ENCODE measurements at regions not wholly inside any gene's neighbourhood (a gene's known extent, or its start where the extent isn't known, plus 50 kb on each side); places are given as distances from the start of the nearest gene placed in this dataset.

GRCh38 chr2:226411205-226411604, 388.4 kb downstream of the IRS1 start:
- H3K9me2 ChIP-seq (ENCODE audit: insufficient read depth), result peaks cover 16% of the 10 kb centered on the region
- no peak overlapping the region for H3K4me2 ChIP-seq
- no peak overlapping the region for H3K27ac ChIP-seq (ENCODE audit: low read depth)
- H3K4me1 ChIP-seq (ENCODE audit: insufficient read depth), result peaks cover 3% of the 10 kb centered on the region; the same call in 1 of the 2 replicates
- Mint-ChIP-seq H3K27ac (no peak overlapping the region), H3K4me3 (no peak overlapping the region), H3K27me3 (ENCODE audit: insufficient read depth, low read depth, poor library complexity) (no peaks in the 10 kb centered on the region), H3K4me1 (peaks cover 5% of the 10 kb centered on the region; the same call in 2 of the 3 replicates), H3K9me3 (no peaks in the 10 kb centered on the region; the same call in 2 of the 3 replicates), H3K36me3 (ENCODE audit: low read depth) (no peaks in the 10 kb centered on the region)
- H3K36me3 ChIP-seq (ENCODE audit: insufficient read depth), result no peaks in the 10 kb centered on the region
- no peaks in the 10 kb centered on the region for H3K79me2 ChIP-seq (replicated peaks; ENCODE audit: insufficient read depth)
- DNase-seq (ENCODE audit: low spot score) (no peak), ATAC-seq (no peak)
- H3F3A ChIP-seq (replicated peaks; ENCODE audit: low read depth), result no peaks in the 10 kb centered on the region
- no peak overlapping the region for H2AFZ ChIP-seq
- TF ChIP-seq ZNF331 (CRISPR knock-in tag; IDR thresholded peaks at IDR 0.05; ENCODE audit: low read depth) (no peak), ZNF114 (CRISPR knock-in tag; IDR thresholded peaks at IDR 0.05) (no peak), CREB1 (CRISPR knock-in tag; IDR thresholded peaks at IDR 0.05; ENCODE audit: low read depth) (no peak), NANOG (IDR thresholded peaks at IDR 0.05; ENCODE audit: borderline replicate concordance) (no peak), EZH2 (IDR thresholded peaks at IDR 0.05; ENCODE audit: low read depth, unreplicated experiment) (no peak), STAT1 (IDR thresholded peaks at IDR 0.05; ENCODE audit: unreplicated experiment) (no peak), POLR2AphosphoS5 (IDR thresholded peaks at IDR 0.05; ENCODE audit: low read depth) (no peak), EZH2phosphoT487 (IDR thresholded peaks at IDR 0.05; ENCODE audit: unreplicated experiment) (no peak), REST (IDR thresholded peaks at IDR 0.05; ENCODE audit: unreplicated experiment) (no peak), CTCF (conservative IDR thresholded peaks at IDR 0.05; ENCODE audit: low read depth in 2 of 2) (no peak), ZNF462 (CRISPR knock-in tag; IDR thresholded peaks at IDR 0.05) (no peak), ETS1 (IDR thresholded peaks at IDR 0.05) (no peak), JUNB (IDR thresholded peaks at IDR 0.05; ENCODE audit: unreplicated experiment) (no peak)
- no peak overlapping the region for H3K4me3 ChIP-seq
- no peaks in the 10 kb centered on the region for H3K27me3 ChIP-seq (ENCODE audit: insufficient read depth)
- H4K20me1 ChIP-seq (replicated peaks; ENCODE audit: insufficient read depth), result no peaks in the 10 kb centered on the region
